Neuronal stem cell (in vitro differentiated cells): ENCODE measurements at regions not wholly inside any gene's neighbourhood (a gene's known extent, or its start where the extent isn't known, plus 50 kb on each side); places are given as distances from the start of the nearest gene placed in this dataset.
"Not testable (repeated sequence)": the region's sequence is repeated elsewhere in the genome, so short reads cannot be mapped to it uniquely, and the experiment has no call there.

Source experiments
- DNase-seq: peaks from one replicate; pipeline ENCODE4 v3.0.0-alpha.2; 2013; ENCODE audit warnings: low spot score
- H2AFZ ChIP-seq: one replicate; pipeline ENCODE4 v1.6.1; 2013; ENCODE audit warnings: mild to moderate bottlenecking, low read length, inconsistent platforms
- H2AK5ac ChIP-seq: 2 replicates; pipeline ENCODE4 v1.6.1; 2013; ENCODE audit warnings: low read depth, mild to moderate bottlenecking, inconsistent platforms, low read length, moderate library complexity, mixed read lengths
- H2BK120ac ChIP-seq: 2 replicates; pipeline ENCODE4 v1.6.1; 2013; ENCODE audit warnings: low read depth, mild to moderate bottlenecking, inconsistent platforms, low read length, moderate library complexity, mixed read lengths
- H2BK12ac ChIP-seq: one replicate; pipeline ENCODE4 v1.6.1; 2013; ENCODE audit warnings: low read length, inconsistent platforms
- H2BK15ac ChIP-seq: 2 replicates; pipeline ENCODE4 v1.6.1; 2013; ENCODE audit warnings: mild to moderate bottlenecking, low read length, inconsistent platforms, mixed read lengths
- H2BK5ac ChIP-seq: one replicate; pipeline ENCODE4 v1.6.1; 2013; ENCODE audit warnings: inconsistent platforms, mild to moderate bottlenecking, low read length, moderate library complexity
- H3K14ac ChIP-seq: one replicate; pipeline ENCODE4 v1.6.1; 2013; ENCODE audit warnings: low read length, inconsistent platforms
- H3K18ac ChIP-seq: 2 replicates; pipeline ENCODE4 v1.6.1; 2013; ENCODE audit warnings: low read length, inconsistent platforms
- H3K23ac ChIP-seq: 2 replicates; pipeline ENCODE4 v1.6.1; 2013; ENCODE audit warnings: low read depth, mild to moderate bottlenecking, mixed read lengths, low read length, inconsistent platforms; ENCODE audit not compliant: poor library complexity
- H3K27ac ChIP-seq: replicated peaks from 3 replicates; pipeline ENCODE4 v1.5.1; 2013; ENCODE audit warnings: low read length, inconsistent platforms
- H3K27me3 ChIP-seq, 3 experiments: 2 replicates each; pipeline ENCODE4 v1.6.1; 2013; ENCODE audit warnings: low read length in 3 of 3, mild to moderate bottlenecking in 2 of 3, inconsistent platforms in 1 of 3, low read depth in 1 of 3, mixed read lengths in 1 of 3, moderate library complexity in 1 of 3; ENCODE audit not compliant: control insufficient read depth in 3 of 3, insufficient read depth in 3 of 3
- H3K36me3 ChIP-seq, 2 donors: replicated peaks in 1 of 2; 2 replicates each; pipeline ENCODE4 v1.6.1; 2013; ENCODE audit warnings: low read length in 2 of 2; ENCODE audit not compliant: control insufficient read depth in 2 of 2, insufficient read depth in 2 of 2
- H3K4ac ChIP-seq: 2 replicates; pipeline ENCODE4 v1.6.1; 2013; ENCODE audit warnings: inconsistent platforms, mild to moderate bottlenecking, low read length, moderate library complexity
- H3K4me1 ChIP-seq, 2 donors: 1 replicate in 1 of 2; 2 replicates in 1 of 2; pipeline ENCODE4 v1.6.1; 2013; ENCODE audit warnings: low read length in 2 of 2, low read depth in 1 of 2; ENCODE audit not compliant: control insufficient read depth in 2 of 2, insufficient read depth in 1 of 2
- H3K4me2 ChIP-seq: one replicate; pipeline ENCODE4 v1.6.1; 2013; ENCODE audit warnings: mild to moderate bottlenecking, low read length, inconsistent platforms; ENCODE audit not compliant: insufficient read depth, poor library complexity, severe bottlenecking
- H3K4me3 ChIP-seq, 2 donors: 2 replicates each; pipeline ENCODE4 v1.5.1; 2013; ENCODE audit warnings: low read length in 2 of 2, mild to moderate bottlenecking in 2 of 2, inconsistent platforms in 1 of 2, moderate library complexity in 1 of 2
- H3K79me1 ChIP-seq: one replicate; pipeline ENCODE4 v1.6.1; 2013; ENCODE audit warnings: low read depth, mild to moderate bottlenecking, inconsistent platforms, low read length, moderate library complexity
- H3K9ac ChIP-seq: one replicate; pipeline ENCODE4 v1.6.1; 2013; ENCODE audit warnings: mild to moderate bottlenecking, low read depth, low read length, inconsistent platforms; ENCODE audit not compliant: poor library complexity
- H3K9me3 ChIP-seq, 2 donors: replicated peaks in 1 of 2; 2 replicates each; pipeline versions ENCODE3 to v1.6.1; 2013; ENCODE audit warnings: low read length in 2 of 2, mild to moderate bottlenecking in 2 of 2, inconsistent platforms in 1 of 2, low read depth in 1 of 2, mixed read lengths in 1 of 2, moderate library complexity in 1 of 2; ENCODE audit not compliant: control insufficient read depth in 2 of 2, insufficient read depth in 1 of 2
- H4K8ac ChIP-seq: one replicate; pipeline ENCODE4 v1.6.1; 2013; ENCODE audit warnings: low read depth, mild to moderate bottlenecking, inconsistent platforms, low read length, moderate library complexity
- H4K91ac ChIP-seq: one replicate; pipeline ENCODE4 v1.6.1; 2013; ENCODE audit warnings: low read length, low read depth, mild to moderate bottlenecking, inconsistent platforms; ENCODE audit not compliant: poor library complexity
- WGBS, 2 donors: extraction: QIAGEN DNeasy Blood & Tissue Kit; methylation state at CpG; one replicate each; pipeline ENCODE4 v1.1.7; 2013; ENCODE audit warnings: missing lambda C conversion rate in 2 of 2, mixed read lengths in 1 of 2; ENCODE audit not compliant: insufficient read length in 2 of 2, insufficient replicate concordance in 1 of 2; ENCODE audit errors: extremely low coverage in 2 of 2; 5-methylcytosine and 5-hydroxymethylcytosine counted together

- Histone ChIP-seq H3K27me3 (no peaks in the 10 kb centered on the region), H2BK15ac (no peak overlapping the region), H2AFZ (no peak overlapping the region), H2BK120ac (no peak overlapping the region), H2BK5ac (no peak overlapping the region), H3K27ac (no peak overlapping the region), H3K18ac (no peak overlapping the region), H3K36me3 (no peaks in the 10 kb centered on the region), H3K23ac (no peak overlapping the region), H3K4me1 (peaks cover 4 to 8% of the 10 kb centered on the region in 2 donors), H4K8ac (no peak overlapping the region), H4K91ac (no peak overlapping the region), H3K14ac (no peak overlapping the region), H3K4me3 (no peak overlapping the region), H3K9ac (no peak overlapping the region), H3K4ac (no peak overlapping the region), H3K4me2 (no peak overlapping the region), H2AK5ac (no peak overlapping the region), H3K79me1 (no peaks in the 10 kb centered on the region), H2BK12ac (no peak overlapping the region), H3K9me3 (peaks cover 0 to 23% of the 10 kb centered on the region in 2 donors)
- DNase-seq = no peak
- no CpG with 5 or more reads among the region's 1 CpG for WGBS, 2 donors
Measured at GRCh38 chr5:124021066-124021641, 509.2 kb downstream of the CSNK1G3 start.

- not testable (repeated sequence) for H2BK120ac ChIP-seq, H3K23ac ChIP-seq, H3K79me1 ChIP-seq, H4K8ac ChIP-seq, H3K4me1 ChIP-seq, H3K4me2 ChIP-seq, H2AK5ac ChIP-seq, H3K18ac ChIP-seq, H3K4me3 ChIP-seq, H3K27ac ChIP-seq, H2BK15ac ChIP-seq, H2BK12ac ChIP-seq, H2BK5ac ChIP-seq, H3K14ac ChIP-seq, H4K91ac ChIP-seq, H3K36me3 ChIP-seq, DNase-seq, H3K4ac ChIP-seq, H3K9ac ChIP-seq, H3K27me3 ChIP-seq, H2AFZ ChIP-seq
- no CpG with 5 or more reads among the region's 5 CpGs for WGBS, 2 donors
- H3K9me3 ChIP-seq = peaks cover 0 to 27% of the 10 kb centered on the region in 2 donors
Measured at GRCh38 chr5:124017321-124017720, 505.3 kb downstream of the CSNK1G3 start.

GRCh38 chr5:124007675-124008398 is 495.9 kb downstream of the CSNK1G3 start:
- no peak overlapping the region for H2BK5ac ChIP-seq
- no peak overlapping the region for H2BK12ac ChIP-seq
- no peak overlapping the region for H3K27ac ChIP-seq
- no peak overlapping the region for H2AFZ ChIP-seq
- H3K9ac ChIP-seq = no peak overlapping the region
- H3K27me3 ChIP-seq = no peaks in the 10 kb centered on the region
- H4K91ac ChIP-seq = no peak overlapping the region
- H2BK15ac ChIP-seq = no peak overlapping the region
- no CpG with 5 or more reads among the region's 2 CpGs for WGBS, 2 donors
- H3K18ac ChIP-seq = no peak overlapping the region
- H4K8ac ChIP-seq = no peak overlapping the region
- no peak overlapping the region for H3K14ac ChIP-seq
- H3K79me1 ChIP-seq = no peaks in the 10 kb centered on the region
- no peak overlapping the region for H3K4ac ChIP-seq
- no peaks in the 10 kb centered on the region for H3K36me3 ChIP-seq
- no peak overlapping the region for H3K4me2 ChIP-seq
- DNase-seq = no peak
- no peaks in the 10 kb centered on the region for H3K4me1 ChIP-seq
- H3K4me3 ChIP-seq = no peak overlapping the region
- no peak overlapping the region for H2BK120ac ChIP-seq
- no peak overlapping the region for H3K23ac ChIP-seq
- H3K9me3 ChIP-seq = peaks cover 3 to 16% of the 10 kb centered on the region in 2 donors
- no peak overlapping the region for H2AK5ac ChIP-seq

- Histone ChIP-seq H3K27me3 (no peaks in the 10 kb centered on the region), H2AFZ (peak overlapping the region; percentile 52), H3K4me1 (peaks cover 9 to 36% of the 10 kb centered on the region in 2 donors), H3K18ac (no peak overlapping the region), H2BK5ac (no peak overlapping the region), H3K36me3 (no peaks in the 10 kb centered on the region), H2BK12ac (no peak overlapping the region), H2BK120ac (no peak overlapping the region), H3K4me3 (no peak overlapping the region), H3K27ac (peak overlapping the region; percentile 18), H3K79me1 (no peaks in the 10 kb centered on the region), H3K14ac (no peak overlapping the region), H2BK15ac (no peak overlapping the region), H3K9ac (no peak overlapping the region), H3K23ac (no peak overlapping the region), H3K4ac (no peak overlapping the region), H2AK5ac (no peak overlapping the region), H3K9me3 (no peaks in the 10 kb centered on the region), H4K91ac (no peak overlapping the region), H3K4me2 (no peak overlapping the region), H4K8ac (no peak overlapping the region)
- DNase-seq = peak; percentile 9
- no CpG with 5 or more reads among the region's 4 CpGs for WGBS, 2 donors
Measured at GRCh38 chr5:124001036-124001615, 489.1 kb downstream of the CSNK1G3 start.
